Superior temporal gyrus (tissue), 1 donor: ENCODE measurements at regions not wholly inside any gene's neighbourhood (a gene's known extent, or its start where the extent isn't known, plus 50 kb on each side); places are given as distances from the start of the nearest gene placed in this dataset.
"Not testable (repeated sequence)": the region's sequence is repeated elsewhere in the genome, so short reads cannot be mapped to it uniquely, and the experiment has no call there.

Experiments used
- DNase-seq: peaks from one replicate; pipeline ENCODE4 v3.0.0-alpha.2; 2016; ENCODE audit errors: extremely low spot score

DNA sequence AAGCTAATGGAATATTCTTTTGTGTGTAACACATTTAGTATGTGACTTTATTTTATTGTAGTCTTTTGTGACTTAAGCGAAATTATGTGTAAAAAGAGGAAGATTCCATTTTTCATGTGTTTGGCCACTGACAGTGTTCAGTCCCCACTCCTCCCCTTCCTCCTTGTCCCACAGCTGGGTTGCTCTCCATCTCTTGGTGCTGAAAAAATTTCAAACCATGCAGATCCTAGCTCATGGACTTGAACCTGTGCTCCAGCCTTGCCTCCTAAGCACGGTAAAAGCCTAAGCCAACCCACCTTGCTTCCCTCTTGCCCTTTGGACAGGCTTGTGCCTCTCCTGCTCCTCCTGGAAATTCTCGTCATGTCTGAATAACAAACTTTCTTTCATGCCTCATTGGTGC lies 2008.5 kb upstream of the TENM3 start:
- DNase-seq: no peak

GRCh38 chr4:180240670-180241069 lies 2002.5 kb upstream of the TENM3 start:
- DNase-seq: no peak

- DNase-seq: no peak
Observed at GRCh38 chr4:180253419-180253818, 1989.8 kb upstream of the TENM3 start.

GRCh38 chr4:180261346-180261745 lies 1981.9 kb upstream of the TENM3 start:
- DNase-seq: no peak

DNA sequence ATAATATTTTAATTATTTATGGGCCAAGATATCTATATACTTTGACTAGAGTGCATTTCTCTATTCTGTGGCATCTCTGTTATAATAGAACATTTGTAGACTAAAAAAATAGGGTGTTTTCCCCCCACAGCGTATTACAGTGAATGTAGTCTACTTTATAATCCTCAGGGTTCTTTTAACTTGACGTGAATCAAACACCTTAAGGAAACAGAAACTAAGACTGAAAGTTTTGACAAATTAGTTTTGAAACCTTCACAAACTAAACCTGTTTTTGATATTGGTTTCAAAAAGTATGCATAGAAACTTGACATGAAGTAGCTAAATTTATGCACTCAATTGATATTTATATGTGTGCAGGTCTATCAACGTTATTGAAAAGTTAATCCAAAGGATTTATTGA lies 1963.1 kb upstream of the TENM3 start:
- DNase-seq: no peak

DNA sequence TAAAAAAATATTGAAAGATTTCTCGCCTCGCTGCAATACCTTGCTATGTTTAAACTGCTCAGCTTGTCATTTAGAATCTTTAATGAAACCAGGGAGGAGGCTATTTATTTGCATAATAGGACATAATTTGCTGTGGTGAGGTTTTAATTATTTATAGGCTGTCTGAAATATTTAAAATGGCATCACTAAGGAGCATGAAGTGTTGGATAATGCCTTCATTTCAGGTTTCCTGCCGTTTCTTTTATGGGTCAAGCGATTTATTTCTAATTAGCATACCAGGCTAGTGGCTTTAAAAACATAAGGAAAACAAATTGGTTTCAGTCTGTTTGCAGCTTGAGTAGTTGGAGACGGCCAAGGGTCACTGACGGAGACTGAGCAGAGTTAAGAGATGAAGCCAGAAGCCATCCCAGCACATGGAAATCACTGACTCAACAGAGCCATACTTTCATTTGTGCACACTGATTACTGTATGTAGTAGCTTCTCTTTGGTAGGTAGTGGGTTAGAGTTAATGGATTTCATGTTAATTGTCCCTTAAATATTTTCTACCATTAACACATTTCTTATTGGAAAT lies 1962.4 kb upstream of the TENM3 start:
- DNase-seq: no peak

- DNase-seq: no peak
Observed at GRCh38 chr4:180281724-180282123, 1961.5 kb upstream of the TENM3 start.

DNA sequence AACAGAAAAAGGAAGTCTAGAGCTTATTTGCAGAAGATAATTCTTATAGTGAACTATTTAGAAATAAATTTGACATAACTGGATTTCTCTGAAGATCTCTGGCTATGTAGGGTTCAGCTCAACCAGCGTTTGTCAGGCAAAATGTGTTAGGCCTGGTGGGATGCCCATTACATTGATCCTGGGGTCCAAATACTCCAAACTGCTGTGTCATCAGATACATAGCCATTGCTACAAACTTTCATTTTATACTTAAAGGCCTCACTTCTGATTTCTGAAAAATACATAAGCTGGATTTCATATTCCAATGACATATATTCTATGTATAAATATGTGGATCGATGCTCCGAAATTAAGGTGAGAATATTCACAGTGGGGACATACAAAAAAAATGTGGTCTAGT lies 1958.9 kb upstream of the TENM3 start:
- DNase-seq: no peak

- no peak for DNase-seq
Observed at GRCh38 chr4:180285796-180286195, 1957.4 kb upstream of the TENM3 start.

- no peak for DNase-seq
Observed at GRCh38 chr4:180292339-180292738, 1950.9 kb upstream of the TENM3 start.

DNA sequence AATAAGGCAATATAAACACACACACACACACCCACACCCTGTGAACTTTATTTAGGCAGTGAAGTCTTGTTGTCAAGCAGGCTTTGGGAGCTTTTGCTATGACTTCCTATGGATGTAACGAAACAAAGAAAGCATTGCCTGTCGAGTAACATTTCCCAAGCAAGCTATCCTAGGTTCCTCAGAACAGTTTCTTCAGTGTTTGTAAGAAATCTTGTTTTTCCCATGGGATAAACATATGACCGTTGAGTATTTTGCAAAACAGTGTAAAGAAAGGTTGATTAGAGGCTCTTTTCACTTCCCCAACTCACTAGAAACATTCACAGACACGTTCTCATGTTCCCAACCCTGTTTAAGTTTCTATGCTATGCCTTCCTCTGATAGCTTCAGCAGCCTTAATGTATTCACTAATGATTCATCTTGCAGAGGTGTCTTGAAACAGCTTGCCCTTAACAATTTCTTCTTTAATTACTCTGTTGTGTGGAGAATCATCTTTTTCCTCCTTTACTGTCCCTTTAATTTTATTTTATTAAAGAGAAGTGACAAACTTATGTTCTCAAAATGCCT lies 1947.1 kb upstream of the TENM3 start:
- DNase-seq: no peak

DNA sequence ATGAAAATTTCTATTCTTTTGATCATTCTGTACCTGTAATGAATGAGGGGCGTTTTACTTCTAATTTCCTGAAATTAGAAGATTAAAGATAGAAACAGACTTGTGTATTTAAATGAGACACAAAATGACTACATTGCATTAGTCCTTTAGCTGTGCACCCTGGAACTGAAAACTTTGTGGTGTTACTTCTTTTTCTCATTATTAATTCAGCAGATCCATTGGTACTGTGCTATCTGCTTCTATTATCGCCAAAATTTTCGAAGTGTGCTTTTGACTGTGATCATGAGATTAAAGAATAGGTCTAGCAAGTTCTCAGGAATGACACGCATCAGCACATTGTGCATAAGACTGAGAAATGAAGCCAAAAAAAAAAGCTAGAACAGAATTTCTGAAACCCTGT lies 1938.9 kb upstream of the TENM3 start:
- DNase-seq: no peak

DNA sequence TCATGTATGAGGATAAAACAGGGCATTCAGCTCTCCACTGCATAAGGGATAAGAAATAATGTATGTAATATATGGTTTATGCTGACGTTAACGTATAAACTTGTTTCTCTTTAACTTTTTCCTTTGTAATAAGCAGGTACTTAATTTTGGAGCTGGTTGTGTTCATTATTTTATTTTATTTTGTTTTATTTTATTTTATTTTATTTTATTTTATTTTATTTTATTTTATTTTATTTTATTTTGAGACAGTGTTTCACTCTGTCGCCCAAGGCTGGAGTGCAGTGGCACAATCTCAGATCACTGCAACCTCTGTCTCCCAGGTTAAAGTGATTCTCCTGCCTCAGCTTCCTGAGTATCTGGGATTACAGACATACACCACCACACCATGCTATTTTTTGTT lies 1932.6 kb upstream of the TENM3 start:
- DNase-seq: no peak

DNA sequence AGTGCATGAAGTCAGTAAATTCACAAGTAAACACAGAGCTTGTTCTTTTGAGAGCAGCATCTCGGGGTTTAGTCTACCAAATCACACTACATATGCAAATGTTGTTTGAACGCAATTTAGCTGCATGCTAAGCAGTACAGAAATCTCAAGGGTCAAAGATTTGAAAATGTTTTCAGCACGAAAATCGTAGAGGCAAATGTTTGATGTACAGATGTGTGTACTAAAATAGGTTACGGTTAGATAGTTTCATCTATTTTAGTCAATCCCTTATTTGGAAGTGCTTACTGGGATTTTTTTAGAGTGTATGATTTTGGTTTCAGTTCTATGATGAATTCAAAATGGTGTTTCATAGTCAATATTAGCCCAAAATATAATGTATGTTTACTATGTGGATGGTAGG lies 1928.2 kb upstream of the TENM3 start:
- no peak for DNase-seq

DNA sequence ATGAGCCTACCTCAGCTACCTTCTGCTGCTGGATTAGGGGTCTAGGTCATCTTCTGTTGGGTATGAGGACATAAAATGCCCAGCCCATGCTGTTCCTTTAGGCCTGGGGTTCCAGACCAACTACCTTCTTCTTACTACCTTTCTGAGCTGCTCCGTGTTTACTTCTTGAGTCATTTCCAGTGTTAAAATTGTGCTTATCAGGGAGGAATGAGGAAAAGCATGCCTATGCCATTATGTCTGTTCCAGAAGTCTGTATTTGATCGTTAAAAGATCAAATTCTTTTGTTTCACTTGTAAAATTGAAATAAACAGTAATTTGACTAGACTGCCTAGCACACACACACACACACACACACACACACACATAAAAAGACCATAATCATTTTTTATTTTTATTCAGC lies 1912.7 kb upstream of the TENM3 start:
- DNase-seq: no peak

- DNase-seq: no peak
Observed at GRCh38 chr4:180333162-180333561, 1910.0 kb upstream of the TENM3 start.

- no peak for DNase-seq
Observed at GRCh38 chr4:180335566-180335965, 1907.6 kb upstream of the TENM3 start.

DNA sequence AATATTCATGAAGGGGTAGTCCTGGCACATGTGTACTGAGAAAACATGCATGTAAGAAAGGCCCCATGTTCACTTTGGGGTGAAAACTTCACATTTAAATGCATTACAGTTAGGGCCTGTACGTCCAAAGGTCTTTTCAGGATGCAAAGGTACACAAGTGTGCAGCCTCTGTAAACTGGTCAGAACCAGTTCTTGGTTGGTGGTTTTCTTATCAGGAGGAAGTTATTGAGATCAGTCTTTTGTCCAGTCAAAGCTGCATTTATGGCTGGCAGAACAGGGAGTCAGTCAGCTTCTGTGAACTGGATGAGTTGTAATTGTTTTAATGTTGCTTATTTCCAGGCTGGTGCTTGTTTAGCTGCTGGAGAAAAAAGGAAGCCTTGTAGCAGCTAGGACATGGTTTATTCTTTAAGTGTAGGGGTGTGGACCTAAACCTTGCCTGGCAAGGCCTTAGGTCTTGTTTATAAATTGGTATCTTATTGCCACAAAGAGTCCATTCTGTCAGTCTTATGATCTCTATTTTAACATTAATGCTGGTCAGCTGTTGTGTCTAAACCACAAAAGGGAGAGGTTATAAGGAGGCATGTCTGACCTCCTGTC lies 1906.6 kb upstream of the TENM3 start:
- DNase-seq: no peak

GRCh38 chr4:180341926-180342325 lies 1901.3 kb upstream of the TENM3 start:
- DNase-seq: no peak

GRCh38 chr4:180350901-180351300 lies 1892.3 kb upstream of the TENM3 start:
- DNase-seq: no peak

DNA sequence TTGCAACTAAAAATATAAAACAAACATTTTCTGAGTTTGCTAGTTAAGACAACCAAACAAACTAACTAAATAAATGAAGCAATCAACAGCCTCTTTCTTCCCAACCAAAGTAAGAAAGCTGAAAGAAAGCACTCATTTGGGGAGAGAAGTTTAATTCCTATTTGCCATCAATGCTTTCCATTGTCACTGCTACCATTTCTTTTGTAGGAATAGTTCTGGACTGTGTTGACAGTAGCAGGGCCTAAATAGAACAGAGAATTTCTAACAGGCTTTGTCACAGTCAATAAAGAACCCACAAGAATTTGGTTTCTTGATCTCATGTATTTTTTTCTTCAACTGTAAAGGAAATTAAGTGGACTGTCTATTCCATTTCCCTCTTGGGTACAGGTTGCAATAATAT lies 1886.4 kb upstream of the TENM3 start:
- no peak for DNase-seq

- DNase-seq: not testable (repeated sequence)
Observed at GRCh38 chr4:180360113-180360512, 1883.1 kb upstream of the TENM3 start.

GRCh38 chr4:180363815-180364214 lies 1879.4 kb upstream of the TENM3 start:
- DNase-seq: no peak

DNA sequence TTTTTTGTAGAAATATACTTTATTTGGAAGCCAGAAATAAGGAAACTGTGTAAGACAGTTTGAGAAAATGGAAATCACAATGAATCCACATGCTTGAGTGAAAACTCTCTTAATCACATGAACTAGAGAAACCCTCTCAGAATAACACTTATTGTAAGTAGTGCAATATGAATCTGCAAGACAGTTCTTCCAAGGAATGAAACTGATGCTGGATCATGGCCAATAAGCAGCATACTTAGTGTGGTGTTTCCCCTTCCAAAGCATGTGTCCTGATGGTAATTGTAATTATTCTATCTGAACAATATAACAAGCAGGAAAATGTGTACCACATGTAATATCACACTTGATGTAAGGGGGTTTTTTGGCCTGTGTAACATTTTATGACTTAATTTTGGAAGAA lies 1870.5 kb upstream of the TENM3 start:
- no peak for DNase-seq
